ENCODE measurements at regions not wholly inside any gene's neighbourhood (a gene's known extent, or its start where the extent isn't known, plus 50 kb on each side); places are given as distances from the start of the nearest gene placed in this dataset.

DNA sequence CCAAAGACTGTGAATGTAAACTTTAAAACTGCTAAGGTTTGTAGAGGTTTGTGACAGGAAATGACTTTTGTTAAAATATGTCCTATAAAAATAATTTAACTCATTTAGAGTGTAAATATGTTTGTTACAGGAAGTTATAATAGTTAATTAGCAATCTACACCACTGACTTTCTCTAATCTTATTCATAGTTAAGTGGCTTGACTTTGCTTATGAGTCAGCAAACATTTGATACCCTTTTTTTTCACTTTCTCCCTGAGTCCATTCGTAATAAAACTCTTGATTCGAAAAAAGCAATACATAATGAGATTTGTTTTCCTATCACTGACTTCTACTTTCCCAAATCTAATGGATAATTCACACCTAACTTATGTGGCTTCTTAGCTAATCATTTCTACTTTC lies 317.7 kb upstream of the SEMA3C start:
- H3K27ac ChIP-seq, result no peak overlapping the region
- no peak overlapping the region for H3K4me3 ChIP-seq
- TF ChIP-seq, protein P1, sequence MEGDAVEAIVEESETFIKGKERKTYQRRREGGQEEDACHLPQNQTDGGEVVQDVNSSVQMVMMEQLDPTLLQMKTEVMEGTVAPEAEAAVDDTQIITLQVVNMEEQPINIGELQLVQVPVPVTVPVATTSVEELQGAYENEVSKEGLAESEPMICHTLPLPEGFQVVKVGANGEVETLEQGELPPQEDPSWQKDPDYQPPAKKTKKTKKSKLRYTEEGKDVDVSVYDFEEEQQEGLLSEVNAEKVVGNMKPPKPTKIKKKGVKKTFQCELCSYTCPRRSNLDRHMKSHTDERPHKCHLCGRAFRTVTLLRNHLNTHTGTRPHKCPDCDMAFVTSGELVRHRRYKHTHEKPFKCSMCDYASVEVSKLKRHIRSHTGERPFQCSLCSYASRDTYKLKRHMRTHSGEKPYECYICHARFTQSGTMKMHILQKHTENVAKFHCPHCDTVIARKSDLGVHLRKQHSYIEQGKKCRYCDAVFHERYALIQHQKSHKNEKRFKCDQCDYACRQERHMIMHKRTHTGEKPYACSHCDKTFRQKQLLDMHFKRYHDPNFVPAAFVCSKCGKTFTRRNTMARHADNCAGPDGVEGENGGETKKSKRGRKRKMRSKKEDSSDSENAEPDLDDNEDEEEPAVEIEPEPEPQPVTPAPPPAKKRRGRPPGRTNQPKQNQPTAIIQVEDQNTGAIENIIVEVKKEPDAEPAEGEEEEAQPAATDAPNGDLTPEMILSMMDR (IDR thresholded peaks at IDR 0.05), result no peak
- DNase-seq (ENCODE audit: low spot score), result no peak

DNA sequence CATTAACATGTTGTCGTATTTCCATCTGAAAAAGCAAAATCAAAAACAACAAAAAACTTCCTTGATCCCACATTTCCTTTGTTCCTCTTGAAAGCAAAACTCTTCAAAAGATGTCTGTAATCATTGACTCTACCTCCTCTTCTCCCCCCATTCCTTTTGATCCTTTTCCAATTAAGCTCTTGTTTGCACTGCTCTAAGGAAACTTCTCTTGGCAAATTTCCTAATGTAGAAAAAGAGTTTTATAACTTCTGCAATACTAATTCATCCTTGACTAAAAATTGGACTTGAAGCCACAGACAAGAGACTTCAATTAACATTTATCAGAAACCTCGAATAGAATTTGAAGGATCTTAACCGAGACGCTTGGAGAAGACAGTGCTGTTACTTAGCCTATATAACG lies 317.1 kb upstream of the SEMA3C start:
- H3K27ac ChIP-seq, result no peak overlapping the region
- TF ChIP-seq, protein P1 (IDR thresholded peaks at IDR 0.05), result no peak
- H3K4me3 ChIP-seq, result no peak overlapping the region
- DNase-seq (ENCODE audit: low spot score), result no peak

DNA sequence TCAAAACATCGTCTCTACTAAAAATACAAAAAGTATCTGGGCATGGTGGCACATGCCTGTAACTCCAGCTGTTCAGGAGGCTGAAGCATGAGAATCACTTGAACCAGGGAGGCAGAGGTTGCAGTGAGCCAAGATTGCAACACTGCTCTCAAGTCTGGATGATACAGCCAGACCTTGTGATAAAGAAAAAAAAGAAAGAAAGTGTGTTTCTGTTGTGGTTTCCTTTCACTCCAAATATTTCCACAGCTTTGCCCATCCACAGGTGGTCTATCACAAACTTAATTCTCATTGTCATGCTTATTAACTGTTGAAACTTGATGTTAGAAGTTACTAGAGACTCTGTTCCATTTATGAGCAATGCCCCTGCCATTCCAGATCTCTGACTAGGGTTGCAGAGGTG lies 316.0 kb upstream of the SEMA3C start:
- no peak for DNase-seq (ENCODE audit: low spot score)
- TF ChIP-seq, protein P1 (IDR thresholded peaks at IDR 0.05), result no peak
- H3K4me3 ChIP-seq, result no peak overlapping the region
- no peak overlapping the region for H3K27ac ChIP-seq

DNA sequence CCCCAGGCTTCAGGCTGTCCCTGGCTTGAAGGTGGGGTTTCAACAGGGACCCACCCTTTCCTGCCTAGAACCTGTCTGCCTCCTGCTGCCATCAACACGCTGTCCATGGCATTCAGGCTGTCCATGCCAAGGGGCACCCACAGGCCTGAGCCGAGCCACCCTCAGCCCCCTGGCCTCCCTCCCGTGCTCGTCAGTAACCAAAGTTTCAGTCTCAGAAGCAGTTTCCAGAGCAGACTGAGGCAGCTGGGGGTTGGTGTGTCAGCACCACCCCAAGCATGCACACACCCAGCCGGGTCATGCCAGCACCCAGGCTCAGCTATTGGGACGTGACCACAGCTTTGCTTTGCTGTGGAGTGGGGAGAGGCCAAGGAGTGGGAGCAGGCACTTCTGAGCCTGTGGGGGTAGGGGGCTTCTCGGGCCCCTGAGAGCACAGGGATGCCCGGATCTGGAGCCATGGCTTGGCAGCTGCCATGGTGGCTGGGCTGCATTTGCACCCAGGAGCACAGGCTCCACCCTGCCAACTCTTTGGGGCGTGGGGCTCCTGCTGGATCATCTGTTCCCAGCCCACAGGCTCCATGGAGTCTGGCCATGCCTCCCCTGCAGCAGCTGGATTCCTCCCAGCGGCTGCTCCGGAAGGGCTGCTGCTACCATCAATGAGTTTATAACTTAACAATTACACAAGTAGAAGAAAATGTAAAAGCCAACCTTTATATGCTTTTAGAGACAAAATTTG lies 314.5 kb upstream of the SEMA3C start:
- Histone ChIP-seq H3K4me3 (no peak overlapping the region), H3K27ac (peak overlapping the region in 1 of 2 donors; percentile 22)
- TF ChIP-seq, protein P1 (IDR thresholded peaks at IDR 0.05), result no peak
- DNase-seq (ENCODE audit: low spot score), result peak; percentile 69

DNA sequence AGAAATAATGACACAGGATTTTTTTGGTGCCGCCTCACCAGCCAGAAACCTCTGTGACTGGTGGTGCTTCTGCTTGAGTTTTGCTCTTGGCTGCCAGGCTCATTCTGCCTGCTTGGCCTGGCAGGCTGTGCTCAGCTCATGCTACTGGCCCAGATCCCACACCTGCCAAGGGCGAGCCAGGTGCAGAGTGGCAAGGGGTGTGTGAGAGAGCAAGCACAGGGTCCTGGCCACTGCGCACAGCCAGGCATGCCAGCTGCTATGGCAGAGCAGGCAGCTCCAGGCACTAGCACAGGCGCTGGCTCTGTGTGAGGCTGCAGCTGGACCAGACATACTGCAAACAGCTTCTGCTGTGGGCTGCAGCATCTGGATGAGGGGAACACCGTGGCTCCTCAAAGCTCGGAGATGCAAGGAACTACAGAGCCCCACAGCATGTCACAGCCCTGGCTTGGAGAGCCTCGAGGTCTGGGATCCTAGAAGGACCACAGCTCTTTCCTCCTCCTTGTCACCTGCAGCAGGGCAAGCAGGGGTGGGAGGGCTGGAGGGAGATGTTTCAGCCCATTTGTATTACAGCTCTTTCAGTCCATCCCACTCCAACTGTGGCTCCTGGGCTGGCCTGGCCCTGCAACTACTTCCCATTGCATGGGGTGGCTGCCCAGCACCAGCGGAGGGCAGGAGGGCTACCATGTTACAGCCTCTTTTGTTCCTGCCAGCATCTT lies 313.4 kb upstream of the SEMA3C start:
- Histone ChIP-seq H3K4me3 (no peak overlapping the region), H3K27ac (no peak overlapping the region)
- TF ChIP-seq, protein P1 (IDR thresholded peaks at IDR 0.05), result no peak
- DNase-seq (ENCODE audit: low spot score), result peak; percentile 65

DNA sequence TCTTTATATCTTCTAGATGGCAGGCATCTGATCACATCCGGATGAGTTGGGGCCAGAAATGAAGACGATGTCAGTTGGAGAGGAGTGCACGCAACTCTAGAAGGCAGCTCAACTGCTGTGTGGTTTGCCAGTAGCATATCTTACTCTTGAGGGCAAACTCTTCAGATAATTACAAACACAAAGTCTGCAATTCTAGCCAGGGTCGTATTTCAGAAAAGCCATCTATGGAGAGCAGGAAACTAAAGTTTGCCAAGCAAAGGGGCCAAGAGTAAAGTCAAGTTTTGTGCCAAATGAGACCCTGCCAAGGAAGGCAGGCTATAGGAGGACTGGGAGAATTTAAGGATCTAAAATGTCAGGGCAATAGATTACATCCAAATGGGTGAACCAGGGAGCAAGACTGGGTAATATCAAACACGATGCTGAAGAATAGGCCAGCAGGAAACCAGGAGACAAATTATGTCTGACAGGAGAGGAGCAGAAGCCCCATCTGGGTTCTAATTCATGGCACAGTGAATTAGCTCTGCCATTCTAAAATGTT lies 312.5 kb upstream of the SEMA3C start:
- Histone ChIP-seq H3K27ac (no peak overlapping the region), H3K4me3 (no peak overlapping the region)
- TF ChIP-seq, protein P1 (IDR thresholded peaks at IDR 0.05), result no peak
- no peak for DNase-seq (ENCODE audit: low spot score)

Measured in coronary artery (tissue), 2 donors.